Kidney glomerular epithelial cell (primary cell): ENCODE measurements at regions not wholly inside any gene's neighbourhood (a gene's known extent, or its start where the extent isn't known, plus 50 kb on each side); places are given as distances from the start of the nearest gene placed in this dataset.
"Not testable (repeated sequence)": the region's sequence is repeated elsewhere in the genome, so short reads cannot be mapped to it uniquely, and the experiment has no call there.

Source experiments
- DNase-seq: peaks from one replicate; lab custom pipeline; 2025; lab: John Stamatoyannopoulos, UW

- DNase-seq: no peak
Observed at GRCh38 chr3:157857440-157857839, 248.8 kb downstream of the SHOX2 start.

GRCh38 chr3:157856078-157856939, 249.9 kb downstream of the SHOX2 start:
- no peak for DNase-seq

- DNase-seq: not testable (repeated sequence)
Observed at GRCh38 chr3:157845839-157846238, 260.4 kb downstream of the SHOX2 start.

GRCh38 chr3:157844800-157845565, 261.2 kb downstream of the SHOX2 start:
- no peak for DNase-seq

- DNase-seq: no peak
Observed at GRCh38 chr3:157844216-157844615, 262.0 kb downstream of the SHOX2 start.

- no peak for DNase-seq
Observed at GRCh38 chr3:157841029-157841428, 265.2 kb downstream of the SHOX2 start.

- DNase-seq: no peak
Observed at GRCh38 chr3:157840564-157840963, 265.7 kb downstream of the SHOX2 start.

GRCh38 chr3:157838457-157838856, 267.8 kb downstream of the SHOX2 start:
- DNase-seq: no peak

- DNase-seq: no peak
Observed at GRCh38 chr3:157837336-157837735, 268.9 kb downstream of the SHOX2 start.

- DNase-seq: no peak
Observed at GRCh38 chr3:157836022-157836421, 270.2 kb downstream of the SHOX2 start.

- no peak for DNase-seq
Observed at GRCh38 chr3:157832588-157832987, 273.6 kb downstream of the SHOX2 start.

- DNase-seq: no peak
Observed at GRCh38 chr3:157830556-157831236, 275.5 kb downstream of the SHOX2 start.

- DNase-seq: no peak
Observed at GRCh38 chr3:157829786-157830185, 276.4 kb downstream of the SHOX2 start.

- no peak for DNase-seq
Observed at GRCh38 chr3:157824281-157824680, 281.9 kb downstream of the SHOX2 start.

GRCh38 chr3:157823050-157823449, 283.2 kb downstream of the SHOX2 start:
- DNase-seq: no peak

GRCh38 chr3:157820157-157820517, 286.1 kb downstream of the SHOX2 start:
- no peak for DNase-seq

- no peak for DNase-seq
Observed at GRCh38 chr3:157819270-157820156, 286.7 kb downstream of the SHOX2 start.

GRCh38 chr3:157816896-157817295, 289.3 kb downstream of the SHOX2 start:
- DNase-seq: no peak

- DNase-seq: no peak
Observed at GRCh38 chr3:157816296-157816695, 289.9 kb downstream of the SHOX2 start.

- DNase-seq: no peak
Observed at GRCh38 chr3:157815739-157816138, 290.5 kb downstream of the SHOX2 start.

GRCh38 chr3:157810924-157811718, 295.1 kb downstream of the SHOX2 start:
- DNase-seq: no peak
